ENCODE measurements at regions not wholly inside any gene's neighbourhood (a gene's known extent, or its start where the extent isn't known, plus 50 kb on each side); places are given as distances from the start of the nearest gene placed in this dataset.

DNA sequence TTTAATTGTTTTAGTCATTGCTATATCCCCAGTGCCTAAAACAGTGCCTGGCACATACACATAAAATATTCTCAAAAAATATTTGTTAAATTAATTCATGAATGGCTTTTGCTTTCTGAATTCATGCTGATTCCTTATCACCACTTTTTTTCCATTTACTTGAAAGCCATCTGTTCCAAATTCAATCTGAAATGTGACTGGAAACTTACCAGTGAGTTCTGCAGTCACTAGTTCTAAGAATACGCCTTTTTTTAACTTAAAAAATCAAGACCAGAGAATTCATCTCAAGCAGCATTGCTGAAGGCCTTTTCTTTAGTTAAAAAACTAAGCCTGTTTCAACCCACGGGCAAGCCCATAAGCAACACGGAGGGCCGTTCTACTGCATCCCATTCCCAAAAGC, 114.0 kb upstream of the ERCC4 start:
- no peak for DNase-seq (ENCODE audit: low read depth)
- H3K4me3 ChIP-seq (ENCODE audit: low read depth, low read length) = no peak overlapping the region
- TF ChIP-seq, protein P1, sequence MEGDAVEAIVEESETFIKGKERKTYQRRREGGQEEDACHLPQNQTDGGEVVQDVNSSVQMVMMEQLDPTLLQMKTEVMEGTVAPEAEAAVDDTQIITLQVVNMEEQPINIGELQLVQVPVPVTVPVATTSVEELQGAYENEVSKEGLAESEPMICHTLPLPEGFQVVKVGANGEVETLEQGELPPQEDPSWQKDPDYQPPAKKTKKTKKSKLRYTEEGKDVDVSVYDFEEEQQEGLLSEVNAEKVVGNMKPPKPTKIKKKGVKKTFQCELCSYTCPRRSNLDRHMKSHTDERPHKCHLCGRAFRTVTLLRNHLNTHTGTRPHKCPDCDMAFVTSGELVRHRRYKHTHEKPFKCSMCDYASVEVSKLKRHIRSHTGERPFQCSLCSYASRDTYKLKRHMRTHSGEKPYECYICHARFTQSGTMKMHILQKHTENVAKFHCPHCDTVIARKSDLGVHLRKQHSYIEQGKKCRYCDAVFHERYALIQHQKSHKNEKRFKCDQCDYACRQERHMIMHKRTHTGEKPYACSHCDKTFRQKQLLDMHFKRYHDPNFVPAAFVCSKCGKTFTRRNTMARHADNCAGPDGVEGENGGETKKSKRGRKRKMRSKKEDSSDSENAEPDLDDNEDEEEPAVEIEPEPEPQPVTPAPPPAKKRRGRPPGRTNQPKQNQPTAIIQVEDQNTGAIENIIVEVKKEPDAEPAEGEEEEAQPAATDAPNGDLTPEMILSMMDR (conservative IDR thresholded peaks at IDR 0.05; ENCODE audit: low read depth, low read length) = no peak

DNA sequence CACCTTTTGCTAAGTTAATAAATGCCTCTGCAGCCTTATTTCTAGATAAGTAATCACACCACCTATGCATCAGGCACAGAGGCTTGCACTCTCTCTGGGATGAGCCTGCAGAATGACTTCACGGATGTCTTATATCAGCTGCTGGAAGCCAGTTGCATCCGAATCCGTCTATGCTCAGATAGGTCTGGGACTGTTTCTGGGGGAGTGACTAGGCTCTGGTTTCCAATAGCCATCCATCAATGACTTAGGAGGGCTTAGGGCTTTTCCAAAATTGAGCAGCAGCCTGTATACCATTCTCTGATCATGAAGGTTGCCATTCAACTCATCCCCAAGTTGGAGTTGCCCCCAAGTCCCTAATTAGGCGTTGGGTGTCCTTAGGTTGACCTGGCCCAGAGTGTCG, 113.3 kb upstream of the ERCC4 start:
- DNase-seq (ENCODE audit: low read depth) = no peak
- no peak overlapping the region for H3K4me3 ChIP-seq (ENCODE audit: low read depth, low read length)
- TF ChIP-seq, protein P1 (conservative IDR thresholded peaks at IDR 0.05; ENCODE audit: low read depth, low read length) = no peak

DNA sequence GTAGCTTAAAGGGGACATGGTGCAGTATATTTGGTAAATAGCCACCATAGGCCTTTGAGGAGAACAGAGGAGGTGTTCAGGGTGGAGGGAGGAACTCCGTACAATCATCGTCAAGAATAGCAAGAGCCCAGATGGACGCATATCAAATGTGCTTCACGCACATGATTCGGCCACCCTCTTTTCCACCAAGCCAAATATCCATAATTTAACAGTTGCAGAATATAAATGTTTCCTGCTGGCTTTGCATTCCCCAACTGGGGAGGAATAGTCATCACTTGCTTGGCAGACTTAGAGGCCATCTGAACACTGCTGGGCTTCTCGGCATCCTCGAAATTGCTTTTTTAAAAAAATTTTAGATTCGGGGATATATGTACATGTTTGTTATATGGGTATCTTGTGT, 111.9 kb upstream of the ERCC4 start:
- TF ChIP-seq, protein P1 (conservative IDR thresholded peaks at IDR 0.05; ENCODE audit: low read depth, low read length) = no peak
- no peak overlapping the region for H3K4me3 ChIP-seq (ENCODE audit: low read depth, low read length)
- no peak for DNase-seq (ENCODE audit: low read depth)

DNA sequence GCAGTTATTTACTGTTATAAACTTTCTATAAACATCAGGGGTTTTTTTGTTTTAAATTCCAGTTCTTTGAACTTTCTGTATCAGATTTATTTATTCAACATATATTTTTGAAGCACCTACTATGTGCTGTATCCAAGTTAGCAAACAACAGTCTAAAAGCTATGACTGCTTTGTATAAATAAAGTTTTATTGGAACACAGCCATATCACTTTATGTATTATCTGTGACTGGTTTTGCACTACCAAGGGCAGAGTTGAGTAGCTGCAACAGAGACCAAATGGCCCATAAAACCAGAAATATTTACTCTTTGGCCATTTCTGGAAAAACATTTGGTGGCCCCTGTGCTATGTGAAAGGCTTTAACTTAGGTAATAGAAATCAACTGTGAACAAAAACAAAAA, 110.2 kb upstream of the ERCC4 start:
- no peak overlapping the region for H3K4me3 ChIP-seq (ENCODE audit: low read depth, low read length)
- TF ChIP-seq, protein P1 (conservative IDR thresholded peaks at IDR 0.05; ENCODE audit: low read depth, low read length) = no peak
- no peak for DNase-seq (ENCODE audit: low read depth)

DNA sequence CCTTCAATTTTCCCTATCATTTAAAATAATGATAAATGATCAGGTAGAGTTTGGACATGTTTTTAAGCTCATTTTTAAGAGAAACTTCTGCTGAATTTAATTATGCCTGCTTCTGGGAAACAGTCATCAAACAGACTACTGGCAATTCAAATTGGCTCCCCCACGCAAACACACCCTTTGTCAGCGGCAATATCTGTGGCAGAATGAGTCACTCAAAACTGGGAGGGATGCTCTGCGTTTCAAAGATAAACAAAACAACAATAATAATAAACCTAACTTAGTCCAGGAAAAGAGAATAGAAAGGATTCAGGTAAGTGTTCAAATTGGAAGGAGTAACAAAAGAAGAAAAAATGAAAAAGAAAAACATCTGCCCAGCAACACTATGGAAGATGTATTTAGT, 108.1 kb upstream of the ERCC4 start:
- DNase-seq (ENCODE audit: low read depth) = no peak
- TF ChIP-seq, protein P1 (conservative IDR thresholded peaks at IDR 0.05; ENCODE audit: low read depth, low read length) = no peak

DNA sequence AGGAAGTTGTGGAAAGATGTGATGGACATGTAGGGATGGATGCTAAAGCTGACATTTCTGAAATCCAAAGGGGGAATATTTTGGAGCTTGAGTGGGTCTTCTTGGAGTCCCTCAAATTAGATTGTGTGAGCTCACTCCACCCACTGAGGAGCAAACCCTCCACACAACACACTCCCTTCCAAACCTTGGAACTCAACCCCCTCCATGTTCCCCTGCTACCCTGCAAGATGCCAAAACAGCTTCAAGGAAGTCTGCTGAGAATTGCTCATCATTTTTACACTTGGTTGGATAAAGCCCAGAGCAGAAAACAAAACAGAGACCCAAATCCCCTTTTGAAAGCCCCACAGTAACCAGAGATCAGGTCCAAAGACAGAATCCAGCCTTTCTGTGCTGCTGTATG, 103.3 kb upstream of the ERCC4 start:
- DNase-seq (ENCODE audit: low read depth) = no peak
- no peak overlapping the region for H3K4me3 ChIP-seq (ENCODE audit: low read depth, low read length)
- TF ChIP-seq, protein P1 (conservative IDR thresholded peaks at IDR 0.05; ENCODE audit: low read depth, low read length) = no peak

More for the DNA sequence above, 108.1 kb upstream of the ERCC4 start:
- no peak overlapping the region for H3K4me3 ChIP-seq (ENCODE audit: low read depth, low read length)

DNA sequence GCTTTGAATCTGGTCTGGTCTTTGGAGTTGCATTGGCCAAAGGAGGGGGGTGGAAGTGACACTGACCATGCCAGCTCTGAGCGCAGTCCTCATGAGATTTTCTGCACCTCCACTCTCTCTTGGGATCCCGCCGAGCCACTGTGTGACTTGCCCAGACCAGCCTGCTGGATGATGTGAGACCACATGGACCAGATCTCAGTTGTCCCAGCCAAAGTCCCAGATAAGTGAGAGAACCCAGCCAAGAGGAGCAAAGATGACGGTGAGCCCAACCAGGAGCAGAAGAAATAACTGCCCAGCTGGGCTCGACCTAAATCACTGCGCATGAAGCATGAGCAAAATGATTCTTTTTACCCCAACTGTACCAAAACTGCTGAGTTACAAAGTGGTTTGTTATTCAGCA, 96.5 kb upstream of the ERCC4 start:
- TF ChIP-seq, protein P1 (conservative IDR thresholded peaks at IDR 0.05; ENCODE audit: low read depth, low read length) = no peak
- no peak overlapping the region for H3K4me3 ChIP-seq (ENCODE audit: low read depth, low read length)
- DNase-seq (ENCODE audit: low read depth) = no peak

Data from epithelial cell of proximal tubule (primary cell).